DND-41 (cell line): ENCODE measurements at regions not wholly inside any gene's neighbourhood (a gene's known extent, or its start where the extent isn't known, plus 50 kb on each side); places are given as distances from the start of the nearest gene placed in this dataset.

Experiments
- ATAC-seq: fragments of 200-7000 bp; cut with Tn5 transposase; 3 replicates; pipeline ENCODE4 v1.9.1; 2021; ENCODE audit warnings: low read depth; ENCODE audit not compliant: insufficient read depth
- DNase-seq: peaks from one replicate; pipeline ENCODE4 v3.0.0-alpha.2; 2020
- H2AFZ ChIP-seq: 2 replicates; pipeline ENCODE4 v1.6.0; 2012; ENCODE audit warnings: low read depth, low read length
- H3K27ac ChIP-seq: 2 replicates; pipeline ENCODE4 v1.5.1; 2012; ENCODE audit warnings: low read length, inconsistent platforms
- H3K27me3 ChIP-seq: fragments of 200-600 bp; sonication (generic); 2 replicates; pipeline ENCODE4 v1.6.0; 2012; ENCODE audit warnings: low read length, mild to moderate bottlenecking, inconsistent platforms; ENCODE audit not compliant: insufficient read depth, poor library complexity
- H3K36me3 ChIP-seq: 2 replicates; pipeline ENCODE4 v1.5.1; 2012; ENCODE audit warnings: low read length, inconsistent platforms; ENCODE audit not compliant: insufficient read depth
- H3K4me1 ChIP-seq: 2 replicates; pipeline ENCODE4 v1.5.1; 2012; ENCODE audit warnings: mild to moderate bottlenecking, low read length; ENCODE audit not compliant: insufficient read depth
- H3K4me2 ChIP-seq: 2 replicates; pipeline ENCODE4 v1.6.0; 2012; ENCODE audit warnings: mild to moderate bottlenecking, moderate library complexity, low read length, inconsistent platforms; ENCODE audit not compliant: insufficient read depth
- H3K4me3 ChIP-seq, 2 experiments: fragments of 200-600 bp in 1 of 2; shearing (Covaris generic) in 1 of 2; 2 replicates each; pipeline ENCODE4 v1.5.1; 2012 to 2016; ENCODE audit warnings: inconsistent platforms in 2 of 2, low read length in 2 of 2, mild to moderate bottlenecking in 2 of 2, low read depth in 1 of 2, moderate library complexity in 1 of 2
- H3K79me2 ChIP-seq: 2 replicates; pipeline ENCODE4 v1.6.0; 2012; ENCODE audit warnings: low read length, inconsistent platforms; ENCODE audit not compliant: insufficient read depth
- H3K9ac ChIP-seq: 2 replicates; pipeline ENCODE4 v1.6.0; 2012; ENCODE audit warnings: low read depth, mild to moderate bottlenecking, inconsistent platforms, low read length, moderate library complexity
- H3K9me3 ChIP-seq: 2 replicates; pipeline ENCODE4 v1.5.1; 2012; ENCODE audit warnings: low read length, moderate library complexity, mild to moderate bottlenecking, inconsistent platforms; ENCODE audit not compliant: insufficient read depth, severe bottlenecking
- H4K20me1 ChIP-seq: 2 replicates; pipeline ENCODE4 v1.6.0; 2012; ENCODE audit warnings: low read length; ENCODE audit not compliant: insufficient read depth
- CTCF ChIP-seq: IDR thresholded peaks from 2 replicates; pipeline ENCODE4 v1.5.1; 2012; ENCODE audit warnings: borderline replicate concordance, low read length, moderate library complexity, mild to moderate bottlenecking; ENCODE audit not compliant: poor library complexity, severe bottlenecking; ENCODE audit errors: extremely low read depth
- EZH2 ChIP-seq: IDR thresholded peaks from 3 replicates; pipeline ENCODE4 v1.6.1; 2012; ENCODE audit warnings: borderline replicate concordance, low read depth, mild to moderate bottlenecking, moderate library complexity, low read length, inconsistent platforms; ENCODE audit not compliant: severe bottlenecking

GRCh38 chr3:177981576-177981975, 554.7 kb upstream of the KCNMB2 start:
- Histone ChIP-seq H3K79me2 (no peaks in the 10 kb centered on the region), H3K36me3 (no peaks in the 10 kb centered on the region), H3K27me3 (no peaks in the 10 kb centered on the region), H3K9me3 (no peaks in the 10 kb centered on the region), H3K4me2 (no peak overlapping the region), H3K4me3 (no peak overlapping the region), H3K4me1 (no peaks in the 10 kb centered on the region), H4K20me1 (no peaks in the 10 kb centered on the region), H3K9ac (no peak overlapping the region), H3K27ac (no peak overlapping the region), H2AFZ (no peak overlapping the region)
- ATAC-seq (no peak), DNase-seq (no peak)
- TF ChIP-seq CTCF (no peak), EZH2 (no peak)

- Histone ChIP-seq H4K20me1 (no peaks in the 10 kb centered on the region), H3K27ac (no peak overlapping the region), H3K9ac (no peak overlapping the region), H3K4me1 (no peaks in the 10 kb centered on the region), H3K4me2 (no peak overlapping the region), H2AFZ (no peak overlapping the region), H3K36me3 (no peaks in the 10 kb centered on the region), H3K9me3 (no peaks in the 10 kb centered on the region), H3K79me2 (no peaks in the 10 kb centered on the region), H3K27me3 (no peaks in the 10 kb centered on the region), H3K4me3 (no peak overlapping the region)
- ATAC-seq, result no peak
- TF ChIP-seq CTCF (no peak), EZH2 (no peak)
- no peak for DNase-seq
Measured at GRCh38 chr3:177982034-177982433, 554.2 kb upstream of the KCNMB2 start.

DNA sequence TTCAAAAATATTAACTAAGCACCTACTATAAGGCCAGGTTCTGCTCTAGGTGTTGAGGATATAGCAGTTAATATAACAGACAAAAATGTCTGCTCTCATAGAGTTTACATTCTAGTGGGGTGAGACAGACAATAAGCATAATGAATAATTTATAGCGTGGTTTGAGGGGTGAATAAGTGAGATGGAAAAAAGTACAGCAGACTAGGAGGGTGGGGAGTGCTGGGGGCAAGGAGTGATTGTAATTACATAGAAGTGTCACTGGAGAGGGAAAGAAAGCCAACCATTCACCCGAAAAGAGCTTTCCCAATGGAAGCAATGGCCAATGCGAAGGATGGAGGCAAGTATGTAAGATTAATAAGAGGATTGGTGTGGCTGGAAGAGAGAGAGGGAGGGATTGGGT, 552.9 kb upstream of the KCNMB2 start:
- Histone ChIP-seq H3K27ac (no peak overlapping the region), H3K4me1 (no peaks in the 10 kb centered on the region), H2AFZ (no peak overlapping the region), H3K4me2 (no peak overlapping the region), H3K79me2 (no peaks in the 10 kb centered on the region), H4K20me1 (no peaks in the 10 kb centered on the region), H3K4me3 (no peak overlapping the region), H3K9me3 (no peaks in the 10 kb centered on the region), H3K27me3 (no peaks in the 10 kb centered on the region), H3K9ac (no peak overlapping the region), H3K36me3 (no peaks in the 10 kb centered on the region)
- TF ChIP-seq CTCF (no peak), EZH2 (no peak)
- DNase-seq (no peak), ATAC-seq (no peak)
